Colonic mucosa (tissue), 4 donors: ENCODE measurements at regions not wholly inside any gene's neighbourhood (a gene's known extent, or its start where the extent isn't known, plus 50 kb on each side); places are given as distances from the start of the nearest gene placed in this dataset.

Experiments used
- DNase-seq: peaks from one replicate; pipeline ENCODE4 v3.0.0-alpha.2; 2020
- H3K27ac ChIP-seq: fragments of 200-600 bp; one replicate; pipeline ENCODE4 v1.8.0; 2021
- H3K27me3 ChIP-seq: fragments of 200-600 bp; one replicate; pipeline ENCODE4 v1.8.0; 2021
- H3K36me3 ChIP-seq: fragments of 200-600 bp; one replicate; pipeline ENCODE4 v1.8.0; 2021
- H3K4me1 ChIP-seq: fragments of 200-600 bp; one replicate; pipeline ENCODE4 v1.8.0; 2021; ENCODE audit warnings: mild to moderate bottlenecking
- H3K4me3 ChIP-seq: fragments of 200-600 bp; one replicate; pipeline ENCODE4 v1.8.0; 2021
- H3K9ac ChIP-seq, 2 donors: one replicate each; pipeline ENCODE4 v1.7.0; 2013; ENCODE audit warnings: control low read depth in 2 of 2, low read depth in 2 of 2, low read length in 2 of 2
- H3K9me3 ChIP-seq: fragments of 200-600 bp; one replicate; pipeline ENCODE4 v1.8.0; 2021
- CTCF ChIP-seq: fragments of 200-600 bp; IDR thresholded peaks from one replicate; pipeline ENCODE4 v1.8.0; 2022; ENCODE audit warnings: antibody characterized with exemption, mild to moderate bottlenecking
- intact Hi-C: fragments of 100-400 bp; cut with DNase I; formaldehyde crosslinking; loops from one replicate; pipeline ENCODE4 v1.14.1; 2022
- donor health status: healthy.
- donor health status: DM: no; HTN: no; CAD: no.
- donor health status: DM: no; HTN: no; CAD: no.

GRCh38 chr12:96136161-96136560, 58.0 kb upstream of the ELK3 start:
- no peak for TF ChIP-seq CTCF
- intact Hi-C loops, result no loop called here
- H3K9me3 ChIP-seq, result no peaks in the 10 kb centered on the region

GRCh38 chr12:96136725-96137378, 57.3 kb upstream of the ELK3 start:
- DNase-seq, result no peak
- intact Hi-C loops, result no loop called here
- H3K4me1 ChIP-seq, result no peaks in the 10 kb centered on the region
- TF ChIP-seq CTCF, result no peak
- no peaks in the 10 kb centered on the region for H3K9me3 ChIP-seq
- H3K36me3 ChIP-seq, result no peaks in the 10 kb centered on the region
- H3K9ac ChIP-seq, result no peak overlapping the region
- H3K27me3 ChIP-seq, result no peaks in the 10 kb centered on the region
- H3K4me3 ChIP-seq, result no peak overlapping the region
- no peak overlapping the region for H3K27ac ChIP-seq

More at GRCh38 chr12:96136161-96136560, 58.0 kb upstream of the ELK3 start:
- Histone ChIP-seq H3K9ac (no peak overlapping the region), H3K27ac (no peak overlapping the region), H3K4me3 (no peak overlapping the region), H3K27me3 (no peaks in the 10 kb centered on the region), H3K36me3 (no peaks in the 10 kb centered on the region), H3K4me1 (no peaks in the 10 kb centered on the region)
- no peak for DNase-seq

GRCh38 chr12:96140174-96140573, 54.0 kb upstream of the ELK3 start:
- Histone ChIP-seq H3K27ac (no peak overlapping the region), H3K36me3 (no peaks in the 10 kb centered on the region), H3K9ac (no peak overlapping the region), H3K27me3 (no peaks in the 10 kb centered on the region), H3K4me3 (no peak overlapping the region), H3K9me3 (no peaks in the 10 kb centered on the region), H3K4me1 (no peaks in the 10 kb centered on the region)
- intact Hi-C loops, result no loop called here
- no peak for DNase-seq
- no peak for TF ChIP-seq CTCF

GRCh38 chr12:96141216-96141912, 52.8 kb upstream of the ELK3 start:
- H3K4me1 ChIP-seq, result no peaks in the 10 kb centered on the region
- H3K9ac ChIP-seq, result no peak overlapping the region
- no peaks in the 10 kb centered on the region for H3K27me3 ChIP-seq
- H3K36me3 ChIP-seq, result no peaks in the 10 kb centered on the region
- H3K4me3 ChIP-seq, result no peak overlapping the region
- no peak overlapping the region for H3K27ac ChIP-seq
- intact Hi-C loops, result no loop called here
- H3K9me3 ChIP-seq, result no peaks in the 10 kb centered on the region
- no peak for DNase-seq
- TF ChIP-seq CTCF, result no peak

- Histone ChIP-seq H3K27me3 (no peaks in the 10 kb centered on the region), H3K27ac (no peak overlapping the region), H3K36me3 (no peaks in the 10 kb centered on the region), H3K9me3 (no peaks in the 10 kb centered on the region), H3K9ac (no peak overlapping the region), H3K4me1 (no peaks in the 10 kb centered on the region), H3K4me3 (no peak overlapping the region)
- DNase-seq, result no peak
- intact Hi-C loops, result no loop called here
- no peak for TF ChIP-seq CTCF
Measured at GRCh38 chr12:96143392-96143791, 50.8 kb upstream of the ELK3 start.
